ENCODE measurements at regions not wholly inside any gene's neighbourhood (a gene's known extent, or its start where the extent isn't known, plus 50 kb on each side); places are given as distances from the start of the nearest gene placed in this dataset.

DNA sequence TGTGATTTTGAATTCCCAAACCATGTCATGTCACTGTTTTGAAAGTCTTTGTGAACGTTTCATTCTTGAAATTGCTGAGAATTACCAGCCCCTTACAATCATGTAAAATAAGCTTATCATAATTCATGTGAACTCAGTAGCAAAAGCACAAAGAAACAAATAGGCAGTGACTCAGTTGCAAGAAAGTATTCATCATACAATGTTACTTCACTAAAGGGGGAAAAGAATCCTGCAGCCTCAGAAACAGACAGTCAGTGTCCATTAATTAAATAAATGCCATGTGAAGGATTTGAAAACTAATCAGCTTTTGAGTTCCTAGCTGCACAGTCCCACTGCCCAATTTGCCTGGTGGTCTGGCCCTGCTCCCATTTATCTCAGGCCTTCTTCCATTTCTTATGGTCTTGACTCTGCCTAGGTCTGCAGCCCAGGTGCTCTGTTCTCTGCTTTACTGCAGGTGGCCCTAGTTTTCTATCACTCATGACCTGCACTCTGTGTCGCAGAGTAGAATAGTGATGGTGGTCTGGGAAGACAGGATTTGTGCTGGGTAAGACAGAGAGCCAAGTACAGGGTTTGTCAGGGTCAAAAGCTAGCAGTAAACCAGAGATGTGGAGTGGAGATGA is 99.7 kb downstream of the PLCE1 start:
- peak; percentile 56 for DNase-seq (ENCODE audit: low read depth)
- no peak for TF ChIP-seq CTCF (conservative IDR thresholded peaks at IDR 0.05; ENCODE audit: control insufficient read depth, insufficient read depth, low read depth, low read length)
- no peak overlapping the region for H3K4me3 ChIP-seq (ENCODE audit: control insufficient read depth, low read depth, low read length)

- no peak for DNase-seq (ENCODE audit: low read depth)
- TF ChIP-seq CTCF (conservative IDR thresholded peaks at IDR 0.05; ENCODE audit: control insufficient read depth, insufficient read depth, low read depth, low read length): no peak
- no peak overlapping the region for H3K4me3 ChIP-seq (ENCODE audit: control insufficient read depth, low read depth, low read length)
Observed at GRCh38 chr10:94094540-94094939, 100.8 kb downstream of the PLCE1 start.

DNA sequence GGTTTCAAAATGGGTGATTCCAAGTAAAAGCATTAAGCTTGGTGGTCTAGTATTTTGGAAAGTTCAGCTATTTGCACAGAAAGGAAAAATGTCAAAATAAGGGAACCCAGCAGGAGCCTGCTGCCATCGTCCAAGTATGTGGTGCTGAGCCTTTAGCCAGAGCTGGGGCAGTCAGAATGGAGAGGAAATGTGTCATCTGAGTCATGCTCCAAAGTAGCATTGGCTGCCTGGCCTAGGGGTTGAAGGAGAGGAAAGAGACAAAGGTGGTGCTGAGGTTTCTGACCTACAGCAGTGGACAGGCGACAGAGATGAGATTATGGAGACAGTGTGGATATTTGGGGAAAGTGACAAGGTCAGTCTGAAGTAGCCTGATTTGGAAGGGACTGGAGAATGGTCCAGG is 103.9 kb downstream of the PLCE1 start:
- H3K4me3 ChIP-seq (ENCODE audit: control insufficient read depth, low read depth, low read length): no peak overlapping the region
- peak; percentile 13 for DNase-seq (ENCODE audit: low read depth)
- no peak for TF ChIP-seq CTCF (conservative IDR thresholded peaks at IDR 0.05; ENCODE audit: control insufficient read depth, insufficient read depth, low read depth, low read length)

DNA sequence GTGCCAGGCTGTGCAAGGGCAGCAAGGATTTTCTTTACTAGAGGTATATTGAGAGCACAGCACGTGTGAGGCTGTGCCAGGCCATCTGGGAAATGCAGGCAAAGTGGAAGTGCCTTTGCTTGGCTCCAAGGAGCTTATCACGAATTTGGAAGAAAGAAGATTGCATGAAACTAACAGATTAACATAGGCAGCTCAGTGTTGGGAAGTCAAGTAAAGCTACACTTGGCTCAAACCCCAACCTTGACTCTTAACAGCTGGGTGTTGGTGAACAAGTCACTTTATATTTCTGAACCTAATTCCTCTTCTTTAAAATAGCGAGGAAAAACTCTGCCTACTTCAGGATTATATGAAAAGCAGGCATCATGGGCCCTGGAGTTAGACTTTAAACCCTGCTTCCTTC is 105.2 kb downstream of the PLCE1 start:
- H3K4me3 ChIP-seq (ENCODE audit: control insufficient read depth, low read depth, low read length): no peak overlapping the region
- no peak for DNase-seq (ENCODE audit: low read depth)
- TF ChIP-seq CTCF (conservative IDR thresholded peaks at IDR 0.05; ENCODE audit: control insufficient read depth, insufficient read depth, low read depth, low read length): no peak

DNA sequence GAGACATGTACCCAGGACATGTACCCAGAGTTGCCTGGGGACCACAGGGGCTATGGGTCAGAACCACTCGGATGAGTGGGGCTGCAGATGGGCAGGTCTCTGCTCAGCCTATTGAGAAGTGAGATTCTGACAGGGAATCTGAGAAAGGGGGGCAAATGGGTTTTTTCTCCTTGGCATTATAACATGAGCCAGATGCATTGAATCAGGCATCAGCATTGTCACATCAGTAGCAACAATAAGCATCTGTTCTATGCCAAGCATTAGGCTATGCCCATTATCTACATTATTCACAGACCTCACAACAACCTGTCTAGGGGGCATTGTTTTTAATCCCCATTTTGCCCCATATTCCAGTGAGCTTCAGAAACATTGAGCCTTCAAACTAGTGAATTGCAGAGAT is 108.2 kb downstream of the PLCE1 start:
- TF ChIP-seq CTCF (conservative IDR thresholded peaks at IDR 0.05; ENCODE audit: control insufficient read depth, insufficient read depth, low read depth, low read length): no peak
- no peak for DNase-seq (ENCODE audit: low read depth)
- no peak overlapping the region for H3K4me3 ChIP-seq (ENCODE audit: control insufficient read depth, low read depth, low read length)

- DNase-seq (ENCODE audit: low read depth): no peak
- H3K4me3 ChIP-seq (ENCODE audit: control insufficient read depth, low read depth, low read length): no peak overlapping the region
- no peak for TF ChIP-seq CTCF (conservative IDR thresholded peaks at IDR 0.05; ENCODE audit: control insufficient read depth, insufficient read depth, low read depth, low read length)
Observed at GRCh38 chr10:94102436-94102835, 108.7 kb downstream of the PLCE1 start.

DNA sequence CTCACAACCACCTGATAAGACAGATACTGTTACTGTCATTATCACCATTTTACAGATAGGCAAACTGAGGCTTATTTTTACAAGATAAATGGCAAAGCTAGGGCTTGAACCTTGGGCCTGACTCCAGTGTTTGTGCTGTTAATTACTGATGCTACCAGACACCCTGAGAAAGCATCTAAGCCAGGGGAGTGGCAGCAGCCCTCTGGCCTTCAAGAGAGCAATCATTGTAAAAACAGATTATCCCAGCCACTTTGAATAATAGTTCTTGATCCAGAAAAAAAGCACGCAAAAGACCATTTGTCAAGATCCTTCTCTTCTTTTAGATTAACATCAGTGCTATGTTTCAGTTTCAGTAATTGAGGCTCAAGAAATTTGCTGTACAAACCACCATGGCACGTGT is 109.5 kb downstream of the PLCE1 start:
- no peak for TF ChIP-seq CTCF (conservative IDR thresholded peaks at IDR 0.05; ENCODE audit: control insufficient read depth, insufficient read depth, low read depth, low read length)
- no peak overlapping the region for H3K4me3 ChIP-seq (ENCODE audit: control insufficient read depth, low read depth, low read length)
- DNase-seq (ENCODE audit: low read depth): no peak
